CD14-positive monocyte (primary cell): ENCODE measurements at regions not wholly inside any gene's neighbourhood (a gene's known extent, or its start where the extent isn't known, plus 50 kb on each side); places are given as distances from the start of the nearest gene placed in this dataset.

Experiments
- DNase-seq, 3 donors: peaks; one replicate each; pipeline ENCODE4 v3.0.0-alpha.2; 2011 to 2022
- H2AFZ ChIP-seq: 2 replicates; pipeline ENCODE4 v1.6.0; 2012; ENCODE audit warnings: mild to moderate bottlenecking, low read depth, low read length, inconsistent platforms; ENCODE audit not compliant: insufficient read depth, poor library complexity, severe bottlenecking
- H3K27ac ChIP-seq, 2 donors: 1 replicate in 1 of 2; 2 replicates in 1 of 2; pipeline ENCODE4 v1.5.1; 2012 to 2013; ENCODE audit warnings: low read length in 2 of 2, control low read depth in 1 of 2, inconsistent platforms in 1 of 2, low read depth in 1 of 2, mild to moderate bottlenecking in 1 of 2
- H3K27me3 ChIP-seq, 2 donors: one replicate each; pipeline versions ENCODE4 v1.6.0 to v1.6.1; 2011 to 2013; ENCODE audit warnings: low read length in 2 of 2; ENCODE audit not compliant: control insufficient read depth in 2 of 2, insufficient read depth in 2 of 2
- H3K36me3 ChIP-seq, 2 donors: replicated peaks in 1 of 2; 1 replicate in 1 of 2; 2 replicates in 1 of 2; pipeline versions ENCODE4 v1.5.1 to v1.6.1; 2012 to 2013; ENCODE audit warnings: low read length in 2 of 2, control low read depth in 1 of 2, inconsistent platforms in 1 of 2, mild to moderate bottlenecking in 1 of 2; ENCODE audit not compliant: insufficient read depth in 2 of 2, control insufficient read depth in 1 of 2
- H3K4me1 ChIP-seq, 2 donors: 1 replicate in 1 of 2; 2 replicates in 1 of 2; pipeline versions ENCODE4 v1.5.1 to v1.6.1; 2012 to 2013; ENCODE audit warnings: low read length in 2 of 2, control low read depth in 1 of 2, inconsistent platforms in 1 of 2, mild to moderate bottlenecking in 1 of 2, moderate library complexity in 1 of 2; ENCODE audit not compliant: insufficient read depth in 2 of 2, control insufficient read depth in 1 of 2
- H3K4me2 ChIP-seq: replicated peaks from 2 replicates; pipeline ENCODE3; 2012; ENCODE audit warnings: low read length, moderate library complexity, mild to moderate bottlenecking; ENCODE audit not compliant: poor library complexity, severe bottlenecking; ENCODE audit errors: extremely low read depth
- H3K4me3 ChIP-seq, 3 experiments: fragments of 200-600 bp in 1 of 3; sonication (generic) in 1 of 3; replicated peaks in 1 of 3; 1 replicate in 2 of 3; 2 replicates in 1 of 3; pipeline ENCODE4 v1.5.1; 2011 to 2013; ENCODE audit warnings: low read length in 3 of 3, mild to moderate bottlenecking in 3 of 3, control low read depth in 2 of 3, low read depth in 2 of 3, inconsistent platforms in 1 of 3, moderate library complexity in 1 of 3
- H3K79me2 ChIP-seq: 2 replicates; pipeline ENCODE4 v1.6.0; 2012; ENCODE audit warnings: mild to moderate bottlenecking, control low read depth, inconsistent platforms, low read length, moderate library complexity; ENCODE audit not compliant: insufficient read depth
- H3K9ac ChIP-seq: 2 replicates; pipeline ENCODE4 v1.6.0; 2017; ENCODE audit warnings: low read length, mild to moderate bottlenecking; ENCODE audit not compliant: insufficient read depth, poor library complexity, severe bottlenecking
- H3K9me3 ChIP-seq, 2 donors: replicated peaks in 1 of 2; 1 replicate in 1 of 2; 2 replicates in 1 of 2; pipeline versions ENCODE4 v1.5.1 to v1.6.1; 2012 to 2013; ENCODE audit warnings: low read length in 2 of 2, control low read depth in 1 of 2; ENCODE audit not compliant: control insufficient read depth in 1 of 2, insufficient read depth in 1 of 2
- H4K20me1 ChIP-seq: 2 replicates; pipeline ENCODE4 v1.6.0; 2012; ENCODE audit warnings: mild to moderate bottlenecking, low read length, control low read depth, moderate library complexity; ENCODE audit not compliant: insufficient read depth
- H3K27ac Mint-ChIP-seq, 7 donors: one replicate each; pipeline ENCODE4 v1.8.0; 2020; ENCODE audit warnings: mild to moderate bottlenecking in 7 of 7, mixed read lengths in 7 of 7, moderate library complexity in 6 of 7, inconsistent platforms in 2 of 7
- H3K27me3 Mint-ChIP-seq, 3 donors: one replicate each; pipeline ENCODE4 v1.8.0; 2021 to 2022; ENCODE audit warnings: low read depth in 3 of 3, mild to moderate bottlenecking in 3 of 3, mixed read lengths in 3 of 3, moderate library complexity in 3 of 3, inconsistent platforms in 1 of 3
- H3K36me3 Mint-ChIP-seq, 2 donors: one replicate each; pipeline ENCODE4 v1.8.0; 2020; ENCODE audit warnings: mixed read lengths in 2 of 2, inconsistent platforms in 1 of 2, mild to moderate bottlenecking in 1 of 2
- H3K4me1 Mint-ChIP-seq: one replicate; pipeline ENCODE4 v1.8.0; 2020; ENCODE audit warnings: mild to moderate bottlenecking, mixed read lengths
- H3K4me3 Mint-ChIP-seq, 2 donors: one replicate each; pipeline ENCODE4 v1.8.0; 2020; ENCODE audit warnings: mild to moderate bottlenecking in 2 of 2, mixed read lengths in 2 of 2, moderate library complexity in 1 of 2
- H3K9me3 Mint-ChIP-seq, 7 donors: one replicate each; pipeline ENCODE4 v1.8.0; 2020 to 2022; ENCODE audit warnings: mixed read lengths in 7 of 7, mild to moderate bottlenecking in 6 of 7, moderate library complexity in 6 of 7, inconsistent platforms in 2 of 7
- WGBS: methylation state at CpG from one replicate; pipeline ENCODE4 v1.1.5; 2013; ENCODE audit warnings: missing lambda C conversion rate; ENCODE audit not compliant: insufficient coverage; 5-methylcytosine and 5-hydroxymethylcytosine counted together
- intact Hi-C, 2 donors: fragments of 100-400 bp; cut with micrococcal nuclease; formaldehyde crosslinking; loops; one replicate each; pipeline versions ENCODE4 v1.15.0 to v1.15.1; 2023
- TF ChIP-seq, protein P1 (sequence below): fragments of 200-600 bp; IDR thresholded peaks from one replicate; pipeline ENCODE4 v1.8.0; 2022; ENCODE audit warnings: antibody characterized with exemption, mild to moderate bottlenecking

DNA sequence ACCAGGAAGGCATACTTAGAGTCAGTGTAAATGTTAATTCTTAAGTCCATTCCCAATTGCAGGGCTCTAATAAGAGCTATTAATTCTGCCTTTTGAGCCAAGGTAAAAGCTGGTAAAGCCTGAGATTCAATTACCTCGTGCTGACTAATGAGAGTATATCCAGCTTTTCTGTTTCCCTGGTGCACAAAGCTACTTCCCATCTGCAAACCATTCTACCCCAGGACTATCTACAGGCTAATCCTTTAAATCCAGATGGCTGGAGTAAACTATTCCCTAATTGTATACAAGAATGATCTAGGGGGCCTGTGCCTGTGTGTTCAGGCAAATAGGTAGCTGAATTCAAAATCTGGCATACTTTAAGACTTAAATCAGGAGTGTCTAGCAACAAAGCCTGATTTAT is 365.0 kb downstream of the GPM6A start:
- Histone ChIP-seq H2AFZ (no peak overlapping the region), H3K4me1 (no peaks in the 10 kb centered on the region), H3K27me3 (no peaks in the 10 kb centered on the region), H3K79me2 (no peaks in the 10 kb centered on the region), H3K9me3 (no peaks in the 10 kb centered on the region), H3K36me3 (no peaks in the 10 kb centered on the region), H3K27ac (no peak overlapping the region), H3K4me3 (no peak overlapping the region), H3K9ac (no peak overlapping the region), H3K4me2 (no peak overlapping the region), H4K20me1 (no peaks in the 10 kb centered on the region)
- WGBS: no CpG with 5 or more reads among the region's 1 CpG
- intact Hi-C loops: no loop called here
- H3K27ac Mint-ChIP-seq: no peak overlapping the region
- no peaks in the 10 kb centered on the region for H3K36me3 Mint-ChIP-seq
- no peak for DNase-seq
- no peaks in the 10 kb centered on the region for H3K4me1 Mint-ChIP-seq
- TF ChIP-seq, protein P1, sequence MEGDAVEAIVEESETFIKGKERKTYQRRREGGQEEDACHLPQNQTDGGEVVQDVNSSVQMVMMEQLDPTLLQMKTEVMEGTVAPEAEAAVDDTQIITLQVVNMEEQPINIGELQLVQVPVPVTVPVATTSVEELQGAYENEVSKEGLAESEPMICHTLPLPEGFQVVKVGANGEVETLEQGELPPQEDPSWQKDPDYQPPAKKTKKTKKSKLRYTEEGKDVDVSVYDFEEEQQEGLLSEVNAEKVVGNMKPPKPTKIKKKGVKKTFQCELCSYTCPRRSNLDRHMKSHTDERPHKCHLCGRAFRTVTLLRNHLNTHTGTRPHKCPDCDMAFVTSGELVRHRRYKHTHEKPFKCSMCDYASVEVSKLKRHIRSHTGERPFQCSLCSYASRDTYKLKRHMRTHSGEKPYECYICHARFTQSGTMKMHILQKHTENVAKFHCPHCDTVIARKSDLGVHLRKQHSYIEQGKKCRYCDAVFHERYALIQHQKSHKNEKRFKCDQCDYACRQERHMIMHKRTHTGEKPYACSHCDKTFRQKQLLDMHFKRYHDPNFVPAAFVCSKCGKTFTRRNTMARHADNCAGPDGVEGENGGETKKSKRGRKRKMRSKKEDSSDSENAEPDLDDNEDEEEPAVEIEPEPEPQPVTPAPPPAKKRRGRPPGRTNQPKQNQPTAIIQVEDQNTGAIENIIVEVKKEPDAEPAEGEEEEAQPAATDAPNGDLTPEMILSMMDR: no peak
- H3K27me3 Mint-ChIP-seq: peaks cover 0 to 2% (median 0%) of the 10 kb centered on the region in 3 donors
- peaks cover 0 to 8% (median 1%) of the 10 kb centered on the region in 7 donors for H3K9me3 Mint-ChIP-seq
- H3K4me3 Mint-ChIP-seq: no peak overlapping the region

DNA sequence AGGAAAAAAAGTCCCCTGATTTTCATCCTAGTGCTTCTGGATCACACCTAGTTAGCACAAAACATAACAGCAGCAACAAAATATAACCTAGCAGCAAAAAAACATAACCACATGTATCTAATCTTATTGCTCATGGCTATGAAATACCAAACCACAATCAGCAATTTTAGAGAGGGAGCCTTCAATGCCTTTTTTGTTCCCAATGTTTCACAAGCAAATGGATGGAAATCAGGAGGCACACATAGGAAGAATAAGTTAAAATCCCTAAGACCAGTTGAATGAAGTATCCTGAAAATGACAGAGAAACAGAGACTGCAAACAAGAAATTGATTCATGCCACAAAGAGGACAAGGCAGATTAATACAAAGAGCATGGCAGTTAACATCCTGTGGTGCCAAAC is 361.6 kb downstream of the GPM6A start:
- Histone ChIP-seq H2AFZ (no peak overlapping the region), H3K36me3 (no peaks in the 10 kb centered on the region), H3K27ac (no peak overlapping the region), H3K4me1 (no peaks in the 10 kb centered on the region), H3K27me3 (no peaks in the 10 kb centered on the region), H3K4me3 (no peak overlapping the region), H3K9ac (no peak overlapping the region), H4K20me1 (no peaks in the 10 kb centered on the region), H3K79me2 (no peaks in the 10 kb centered on the region), H3K4me2 (no peak overlapping the region), H3K9me3 (peaks cover 7 to 11% of the 10 kb centered on the region in 2 donors)
- Mint-ChIP-seq H3K4me3 (no peak overlapping the region), H3K27ac (no peak overlapping the region), H3K9me3 (peaks cover 2 to 18% (median 9%) of the 10 kb centered on the region in 7 donors), H3K36me3 (no peaks in the 10 kb centered on the region), H3K27me3 (peaks cover 0 to 5% (median 1%) of the 10 kb centered on the region in 3 donors), H3K4me1 (no peaks in the 10 kb centered on the region)
- intact Hi-C loops: no loop called here
- no peak for DNase-seq
- TF ChIP-seq, protein P1: no peak
